ENCODE measurements at regions not wholly inside any gene's neighbourhood (a gene's known extent, or its start where the extent isn't known, plus 50 kb on each side); places are given as distances from the start of the nearest gene placed in this dataset.
A peak's percentile ranks its signal among the peaks of the same experiment; 100 is the strongest.

DNA sequence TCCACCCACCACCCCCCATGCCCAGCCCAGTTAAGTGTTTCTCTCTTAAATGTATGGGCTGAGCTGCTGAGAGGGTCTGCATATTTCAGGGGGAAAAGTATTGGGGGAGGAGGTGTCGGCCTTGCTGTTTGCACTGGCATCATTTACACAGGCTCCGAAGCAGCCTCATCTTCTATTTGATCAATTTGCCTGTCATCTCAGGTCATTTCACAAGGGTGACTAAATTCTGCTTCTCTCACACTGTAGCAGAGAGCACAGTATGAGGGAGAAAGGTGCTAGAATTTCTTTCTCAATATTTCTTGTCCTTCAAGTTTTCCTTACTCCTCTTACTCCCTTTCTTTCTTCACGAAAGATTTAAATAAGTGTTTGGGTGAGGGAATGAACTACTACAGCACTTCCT lies 135.9 kb downstream of the AACS start:
- no peak overlapping the region for H3K4me3 ChIP-seq
- no peak for DNase-seq (ENCODE audit: low spot score)
- 77% methylated on average over 3 of the region's 3 CpGs for WGBS
- intact Hi-C loops (cut with DNase I), result no loop called here
- H3K4me1 ChIP-seq (replicated peaks), result no peaks in the 10 kb centered on the region
- TF ChIP-seq, protein P1, sequence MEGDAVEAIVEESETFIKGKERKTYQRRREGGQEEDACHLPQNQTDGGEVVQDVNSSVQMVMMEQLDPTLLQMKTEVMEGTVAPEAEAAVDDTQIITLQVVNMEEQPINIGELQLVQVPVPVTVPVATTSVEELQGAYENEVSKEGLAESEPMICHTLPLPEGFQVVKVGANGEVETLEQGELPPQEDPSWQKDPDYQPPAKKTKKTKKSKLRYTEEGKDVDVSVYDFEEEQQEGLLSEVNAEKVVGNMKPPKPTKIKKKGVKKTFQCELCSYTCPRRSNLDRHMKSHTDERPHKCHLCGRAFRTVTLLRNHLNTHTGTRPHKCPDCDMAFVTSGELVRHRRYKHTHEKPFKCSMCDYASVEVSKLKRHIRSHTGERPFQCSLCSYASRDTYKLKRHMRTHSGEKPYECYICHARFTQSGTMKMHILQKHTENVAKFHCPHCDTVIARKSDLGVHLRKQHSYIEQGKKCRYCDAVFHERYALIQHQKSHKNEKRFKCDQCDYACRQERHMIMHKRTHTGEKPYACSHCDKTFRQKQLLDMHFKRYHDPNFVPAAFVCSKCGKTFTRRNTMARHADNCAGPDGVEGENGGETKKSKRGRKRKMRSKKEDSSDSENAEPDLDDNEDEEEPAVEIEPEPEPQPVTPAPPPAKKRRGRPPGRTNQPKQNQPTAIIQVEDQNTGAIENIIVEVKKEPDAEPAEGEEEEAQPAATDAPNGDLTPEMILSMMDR (IDR thresholded peaks at IDR 0.05), result no peak
- TF ChIP-seq POLR2A (IDR thresholded peaks at IDR 0.05) (no peak), POLR2AphosphoS5 (IDR thresholded peaks at IDR 0.05) (no peak)
- H3K27me3 ChIP-seq (replicated peaks; ENCODE audit: insufficient read depth), result no peaks in the 10 kb centered on the region
- no peaks in the 10 kb centered on the region for H3K36me3 ChIP-seq
- H3K9me3 ChIP-seq, result no peaks in the 10 kb centered on the region
- no peak overlapping the region for H3K27ac ChIP-seq

DNA sequence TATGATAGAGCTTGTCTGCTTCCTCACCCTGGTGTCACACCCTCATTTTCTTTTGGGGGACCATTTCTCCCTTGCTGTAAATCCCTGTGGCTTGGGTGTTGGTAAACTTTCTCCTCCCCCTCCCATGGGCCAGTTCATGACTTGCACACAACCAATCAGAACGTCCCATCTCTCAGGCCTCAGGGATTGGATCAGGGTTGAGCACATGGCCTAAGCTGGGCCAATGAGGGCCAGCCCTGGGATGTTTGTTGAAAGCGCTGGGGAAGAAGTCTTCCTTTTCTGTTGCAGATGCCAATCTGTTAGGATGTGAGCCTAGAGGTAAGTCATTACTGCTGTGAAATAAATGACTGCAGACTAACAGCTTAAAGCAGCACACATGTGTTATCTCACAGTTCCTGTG lies 136.7 kb downstream of the AACS start:
- H3K9me3 ChIP-seq, result no peaks in the 10 kb centered on the region
- 83% methylated on average over 2 of the region's 2 CpGs for WGBS
- H3K4me3 ChIP-seq, result no peak overlapping the region
- intact Hi-C loops (cut with DNase I), result no loop called here
- H3K27ac ChIP-seq, result no peak overlapping the region
- no peaks in the 10 kb centered on the region for H3K4me1 ChIP-seq (replicated peaks)
- H3K27me3 ChIP-seq (replicated peaks; ENCODE audit: insufficient read depth), result no peaks in the 10 kb centered on the region
- DNase-seq (ENCODE audit: low spot score), result no peak
- no peaks in the 10 kb centered on the region for H3K36me3 ChIP-seq
- TF ChIP-seq POLR2AphosphoS5 (IDR thresholded peaks at IDR 0.05), result no peak
- TF ChIP-seq, protein P1 (IDR thresholded peaks at IDR 0.05), result no peak
- TF ChIP-seq POLR2A (IDR thresholded peaks at IDR 0.05), result no peak

DNA sequence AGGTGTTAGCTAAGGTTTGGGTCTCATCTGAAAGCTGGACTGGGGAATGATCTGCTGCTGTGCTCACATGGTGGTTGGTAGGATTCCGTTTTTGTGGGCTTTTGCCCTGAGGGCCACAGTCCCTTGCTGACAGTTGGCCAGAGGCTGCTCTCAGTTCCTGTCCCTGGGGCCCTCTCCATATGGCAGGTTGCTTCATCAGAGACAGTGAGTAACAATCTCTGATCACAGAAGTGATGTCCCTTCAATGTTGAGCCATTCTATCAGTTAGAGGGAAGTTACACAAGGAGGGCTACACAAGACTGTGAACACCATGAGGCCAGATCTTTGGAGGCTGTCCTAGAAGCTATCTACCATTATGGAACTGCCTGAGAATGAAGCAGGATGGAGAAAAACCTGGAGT lies 137.2 kb downstream of the AACS start:
- no peaks in the 10 kb centered on the region for H3K4me1 ChIP-seq (replicated peaks)
- no peak for DNase-seq (ENCODE audit: low spot score)
- H3K27me3 ChIP-seq (replicated peaks; ENCODE audit: insufficient read depth), result no peaks in the 10 kb centered on the region
- WGBS, result 94% methylated on average over 1 of the region's 1 CpG
- intact Hi-C loops (cut with DNase I), result no loop called here
- H3K9me3 ChIP-seq, result no peaks in the 10 kb centered on the region
- H3K36me3 ChIP-seq, result no peaks in the 10 kb centered on the region
- no peak overlapping the region for H3K4me3 ChIP-seq
- no peak for TF ChIP-seq POLR2AphosphoS5 (IDR thresholded peaks at IDR 0.05)
- TF ChIP-seq POLR2A (IDR thresholded peaks at IDR 0.05), result no peak
- TF ChIP-seq, protein P1 (IDR thresholded peaks at IDR 0.05), result no peak
- H3K27ac ChIP-seq, result no peak overlapping the region

DNA sequence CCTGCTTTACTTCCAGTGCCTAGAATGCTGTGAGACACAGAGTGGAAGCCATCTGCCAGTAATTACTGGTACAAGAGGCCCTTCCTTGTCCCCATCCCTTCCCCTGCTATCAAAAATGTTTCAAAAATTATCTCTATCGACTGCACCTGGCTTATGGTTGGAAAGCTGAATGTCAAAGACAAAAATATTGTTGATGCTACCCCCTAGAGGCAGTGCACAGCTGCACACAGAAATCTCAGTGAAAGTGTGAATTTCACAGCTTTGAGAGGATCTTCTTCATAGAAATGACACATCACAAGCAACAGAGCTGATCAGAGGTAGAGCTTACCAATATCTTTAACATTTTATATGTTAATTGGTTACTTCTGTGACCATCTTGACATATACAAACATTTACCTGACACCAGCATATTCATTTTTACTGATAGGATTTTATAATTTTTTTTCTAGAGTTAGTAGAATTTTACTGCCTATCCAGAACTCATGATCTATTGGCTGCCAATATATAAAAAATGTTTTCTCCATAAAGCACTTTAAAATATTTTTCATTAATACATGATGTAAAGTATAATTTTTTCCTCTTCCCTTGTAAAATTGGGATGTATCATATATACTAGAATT lies 138.0 kb downstream of the AACS start:
- DNase-seq (ENCODE audit: low spot score), result no peak
- intact Hi-C loops (cut with DNase I), result no loop called here
- H3K27me3 ChIP-seq (replicated peaks; ENCODE audit: insufficient read depth), result no peaks in the 10 kb centered on the region
- H3K4me1 ChIP-seq (replicated peaks), result no peaks in the 10 kb centered on the region
- no peak overlapping the region for H3K27ac ChIP-seq
- no peak overlapping the region for H3K4me3 ChIP-seq
- WGBS, result 14% methylated on average over 1 of the region's 1 CpG
- no peaks in the 10 kb centered on the region for H3K36me3 ChIP-seq
- TF ChIP-seq, protein P1 (IDR thresholded peaks at IDR 0.05), result peak in 3 of 4 experiments; percentile 11 to 20 (median 14)
- TF ChIP-seq POLR2AphosphoS5 (IDR thresholded peaks at IDR 0.05), result no peak
- TF ChIP-seq POLR2A (IDR thresholded peaks at IDR 0.05), result no peak
- no peaks in the 10 kb centered on the region for H3K9me3 ChIP-seq

DNA sequence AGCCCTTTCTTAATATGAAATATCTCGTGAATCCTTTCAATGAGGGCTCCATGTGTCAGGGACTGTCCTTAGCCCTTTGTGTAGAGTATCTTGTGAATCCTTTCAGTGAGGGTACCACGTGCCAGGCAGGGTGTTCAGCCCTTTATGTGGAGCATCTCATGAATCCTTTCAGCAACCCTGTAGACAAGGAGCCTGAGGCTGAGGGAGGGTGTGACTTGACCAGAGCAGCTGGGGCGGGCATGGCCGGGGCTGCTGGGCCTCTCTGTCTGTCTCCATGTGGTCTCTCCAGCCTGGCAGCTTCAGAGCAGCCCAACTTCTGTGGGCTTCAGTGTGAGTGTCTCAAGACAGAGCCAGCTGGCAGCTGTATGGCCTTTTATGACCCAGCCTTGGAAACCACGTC lies 140.2 kb downstream of the AACS start:
- no peaks in the 10 kb centered on the region for H3K36me3 ChIP-seq
- H3K9me3 ChIP-seq, result no peaks in the 10 kb centered on the region
- no peaks in the 10 kb centered on the region for H3K4me1 ChIP-seq (replicated peaks)
- TF ChIP-seq POLR2AphosphoS5 (IDR thresholded peaks at IDR 0.05) (no peak), POLR2A (IDR thresholded peaks at IDR 0.05) (no peak)
- TF ChIP-seq, protein P1 (IDR thresholded peaks at IDR 0.05), result no peak
- no peak overlapping the region for H3K4me3 ChIP-seq
- intact Hi-C loops (cut with DNase I), result no loop called here
- WGBS, result 48% methylated on average over 5 of the region's 5 CpGs
- no peak overlapping the region for H3K27ac ChIP-seq
- no peak for DNase-seq (ENCODE audit: low spot score)
- peaks cover 2% of the 10 kb centered on the region for H3K27me3 ChIP-seq (replicated peaks; ENCODE audit: insufficient read depth)

All from prostate gland (tissue), 2 donors.